ENCODE measurements at regions not wholly inside any gene's neighbourhood (a gene's known extent, or its start where the extent isn't known, plus 50 kb on each side); places are given as distances from the start of the nearest gene placed in this dataset.

- peaks cover 7% of the 10 kb centered on the region for H3K27me3 Mint-ChIP-seq (ENCODE audit: insufficient read depth, low read depth)
- Histone ChIP-seq H3K36me3 (no peaks in the 10 kb centered on the region), H3K4me1 (peaks cover 9% of the 10 kb centered on the region), H3K9ac (no peak overlapping the region), H3K4me3 (no peak overlapping the region), H3K27me3 (no peaks in the 10 kb centered on the region), H3K4me2 (no peak overlapping the region), H3F3A (ENCODE audit: low read depth) (no peaks in the 10 kb centered on the region), H4K20me1 (ENCODE audit: low read depth) (no peaks in the 10 kb centered on the region), H3K9me3 (ENCODE audit: low read depth) (no peaks in the 10 kb centered on the region), H3K27ac (no peak overlapping the region), H3K79me2 (ENCODE audit: low read depth) (no peaks in the 10 kb centered on the region), H2AFZ (replicated peaks) (no peak overlapping the region)
- TF ChIP-seq CTCF (IDR thresholded peaks at IDR 0.05): no peak
- no peak for DNase-seq (ENCODE audit: low spot score)
- H3K9me3 Mint-ChIP-seq: no peaks in the 10 kb centered on the region
- H3K36me3 Mint-ChIP-seq: no peaks in the 10 kb centered on the region
- H3K4me1 Mint-ChIP-seq: peaks cover 30% of the 10 kb centered on the region
- H3K27ac Mint-ChIP-seq: no peak overlapping the region
- no peak overlapping the region for H3K4me3 Mint-ChIP-seq
Measured at GRCh38 chr5:74030821-74031220, 404.8 kb downstream of the ARHGEF28 start.

- no peak overlapping the region for H3K27ac Mint-ChIP-seq
- peaks cover 30% of the 10 kb centered on the region for H3K4me1 Mint-ChIP-seq
- no peaks in the 10 kb centered on the region for H3K9me3 Mint-ChIP-seq
- H3K4me3 Mint-ChIP-seq: no peak overlapping the region
- Histone ChIP-seq H3K79me2 (ENCODE audit: low read depth) (no peaks in the 10 kb centered on the region), H3K36me3 (no peaks in the 10 kb centered on the region), H3K9me3 (ENCODE audit: low read depth) (no peaks in the 10 kb centered on the region), H3K4me3 (no peak overlapping the region), H2AFZ (replicated peaks) (no peak overlapping the region), H4K20me1 (ENCODE audit: low read depth) (no peaks in the 10 kb centered on the region), H3K4me2 (no peak overlapping the region), H3F3A (ENCODE audit: low read depth) (no peaks in the 10 kb centered on the region), H3K9ac (no peak overlapping the region), H3K27me3 (no peaks in the 10 kb centered on the region), H3K4me1 (peaks cover 9% of the 10 kb centered on the region), H3K27ac (no peak overlapping the region)
- no peak for DNase-seq (ENCODE audit: low spot score)
- TF ChIP-seq EZH2phosphoT487 (IDR thresholded peaks at IDR 0.05): no peak
- no peak for TF ChIP-seq EZH2 (IDR thresholded peaks at IDR 0.05)
- no peak for TF ChIP-seq CTCF (IDR thresholded peaks at IDR 0.05)
- peaks cover 7% of the 10 kb centered on the region for H3K27me3 Mint-ChIP-seq (ENCODE audit: insufficient read depth, low read depth)
- H3K36me3 Mint-ChIP-seq: no peaks in the 10 kb centered on the region
Measured at GRCh38 chr5:74030371-74030770, 404.4 kb downstream of the ARHGEF28 start.

GRCh38 chr5:74028976-74029375, 403.0 kb downstream of the ARHGEF28 start:
- Histone ChIP-seq H3K36me3 (no peaks in the 10 kb centered on the region), H3K27ac (no peak overlapping the region), H3F3A (ENCODE audit: low read depth) (no peaks in the 10 kb centered on the region), H3K79me2 (ENCODE audit: low read depth) (no peaks in the 10 kb centered on the region), H3K4me1 (peaks cover 9% of the 10 kb centered on the region), H4K20me1 (ENCODE audit: low read depth) (no peaks in the 10 kb centered on the region), H2AFZ (replicated peaks) (no peak overlapping the region), H3K4me2 (no peak overlapping the region), H3K4me3 (no peak overlapping the region), H3K27me3 (no peaks in the 10 kb centered on the region), H3K9me3 (ENCODE audit: low read depth) (no peaks in the 10 kb centered on the region), H3K9ac (no peak overlapping the region)
- H3K27ac Mint-ChIP-seq: no peak overlapping the region
- peaks cover 2% of the 10 kb centered on the region for H3K27me3 Mint-ChIP-seq (ENCODE audit: insufficient read depth, low read depth)
- H3K4me1 Mint-ChIP-seq: peaks cover 21% of the 10 kb centered on the region
- no peaks in the 10 kb centered on the region for H3K9me3 Mint-ChIP-seq
- no peak for DNase-seq (ENCODE audit: low spot score)
- no peaks in the 10 kb centered on the region for H3K36me3 Mint-ChIP-seq
- TF ChIP-seq EZH2phosphoT487 (IDR thresholded peaks at IDR 0.05) (no peak), EZH2 (IDR thresholded peaks at IDR 0.05) (no peak), CTCF (IDR thresholded peaks at IDR 0.05) (no peak)
- H3K4me3 Mint-ChIP-seq: no peak overlapping the region

GRCh38 chr5:74028406-74028805, 402.4 kb downstream of the ARHGEF28 start:
- no peak overlapping the region for H3K4me3 Mint-ChIP-seq
- no peak overlapping the region for H3K27ac Mint-ChIP-seq
- DNase-seq (ENCODE audit: low spot score): no peak
- H3K9me3 ChIP-seq (ENCODE audit: low read depth): no peaks in the 10 kb centered on the region
- H3K4me1 ChIP-seq: peaks cover 9% of the 10 kb centered on the region
- no peaks in the 10 kb centered on the region for H3K36me3 Mint-ChIP-seq
- H3K9ac ChIP-seq: no peak overlapping the region
- no peaks in the 10 kb centered on the region for H3K79me2 ChIP-seq (ENCODE audit: low read depth)
- no peaks in the 10 kb centered on the region for H3F3A ChIP-seq (ENCODE audit: low read depth)
- H3K4me3 ChIP-seq: no peak overlapping the region
- H3K9me3 Mint-ChIP-seq: no peaks in the 10 kb centered on the region
- no peaks in the 10 kb centered on the region for H4K20me1 ChIP-seq (ENCODE audit: low read depth)
- H2AFZ ChIP-seq (replicated peaks): no peak overlapping the region
- no peak overlapping the region for H3K4me2 ChIP-seq
- H3K27me3 ChIP-seq: no peaks in the 10 kb centered on the region
- no peak overlapping the region for H3K27ac ChIP-seq
- H3K27me3 Mint-ChIP-seq (ENCODE audit: insufficient read depth, low read depth): peaks cover 2% of the 10 kb centered on the region
- TF ChIP-seq CTCF (IDR thresholded peaks at IDR 0.05) (no peak), EZH2phosphoT487 (IDR thresholded peaks at IDR 0.05) (no peak), EZH2 (IDR thresholded peaks at IDR 0.05) (no peak)
- no peaks in the 10 kb centered on the region for H3K36me3 ChIP-seq
- H3K4me1 Mint-ChIP-seq: peaks cover 21% of the 10 kb centered on the region
